NCI-H187 treated with DMSO at 0.1 percent for 48 hours (cell line): ENCODE measurements at regions not wholly inside any gene's neighbourhood (a gene's known extent, or its start where the extent isn't known, plus 50 kb on each side); places are given as distances from the start of the nearest gene placed in this dataset.
A peak's percentile ranks its signal among the peaks of the same experiment; 100 is the strongest.

Experiments used
- DNase-seq: peaks from one replicate; lab custom pipeline; 2025; lab: John Stamatoyannopoulos, UW

- DNase-seq = peak; percentile 50
These were observed 224.8 kb upstream of the IL12A start for GRCh38 chr3:159763602-159764489.

DNA sequence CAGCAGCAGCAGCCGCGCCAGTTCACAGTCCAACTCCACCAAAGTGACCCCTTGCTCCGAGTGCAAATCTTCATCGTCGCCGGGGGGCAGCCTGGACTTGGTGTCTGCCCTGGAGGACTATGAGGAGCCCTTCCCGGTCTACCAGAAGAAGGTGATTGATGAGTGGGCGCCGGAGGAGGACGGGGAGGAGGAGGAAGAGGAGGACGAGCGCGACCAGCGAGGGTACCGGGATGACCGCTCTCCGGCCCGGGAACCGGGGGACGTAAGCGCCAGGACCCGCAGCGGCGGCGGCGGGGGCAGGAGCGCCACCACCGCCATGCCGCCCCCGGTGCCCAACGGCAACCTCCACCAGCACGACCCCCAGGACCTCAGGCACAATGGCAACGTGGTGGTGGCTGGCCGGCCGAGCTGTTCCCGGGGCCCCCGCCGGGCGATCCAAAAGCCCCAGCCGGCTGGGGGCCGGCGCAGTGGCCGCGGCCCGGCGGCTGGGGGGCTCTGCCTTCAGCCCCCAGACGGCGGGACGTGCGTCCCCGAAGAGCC is 224.1 kb upstream of the IL12A start:
- DNase-seq = no peak

DNA sequence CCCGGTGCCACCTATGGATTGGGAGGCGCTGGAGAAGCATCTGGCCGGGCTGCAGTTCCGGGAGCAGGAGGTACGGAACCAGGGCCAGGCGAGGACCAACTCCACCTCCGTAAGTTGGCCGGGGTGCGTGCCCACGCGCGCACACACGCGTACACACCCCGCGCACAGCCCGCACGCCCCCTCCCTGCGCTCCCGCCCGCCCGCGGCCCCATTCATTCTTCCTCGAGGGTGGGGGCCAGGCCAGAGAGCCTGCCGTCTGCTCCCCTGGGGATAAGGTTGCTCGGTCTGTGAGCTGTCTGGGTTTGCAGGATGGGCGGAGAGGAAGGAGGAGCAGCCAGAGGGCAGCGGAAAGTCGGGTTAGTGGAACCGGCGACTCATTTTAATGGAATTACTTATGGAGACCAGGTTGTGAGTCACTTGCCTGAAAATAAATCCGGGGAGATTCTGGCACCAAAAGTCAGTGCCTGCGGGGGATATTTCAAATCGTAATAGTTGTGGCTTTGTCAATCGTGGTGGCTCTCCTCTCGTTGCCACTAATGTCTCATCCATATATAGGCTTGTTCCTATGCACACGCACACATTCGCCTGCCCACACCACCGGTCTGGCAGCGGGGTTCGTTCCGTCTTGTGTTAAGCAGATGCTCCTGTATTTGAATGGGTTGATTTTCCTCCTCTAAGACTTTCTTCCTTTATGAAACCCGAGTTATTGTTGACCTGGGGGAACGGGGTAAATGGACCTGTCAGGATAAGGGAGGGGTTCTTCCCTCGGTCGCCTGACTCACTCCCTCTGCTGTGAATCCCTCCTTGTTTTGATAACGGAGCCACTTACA is 223.4 kb upstream of the IL12A start:
- DNase-seq = peak; percentile 32

DNA sequence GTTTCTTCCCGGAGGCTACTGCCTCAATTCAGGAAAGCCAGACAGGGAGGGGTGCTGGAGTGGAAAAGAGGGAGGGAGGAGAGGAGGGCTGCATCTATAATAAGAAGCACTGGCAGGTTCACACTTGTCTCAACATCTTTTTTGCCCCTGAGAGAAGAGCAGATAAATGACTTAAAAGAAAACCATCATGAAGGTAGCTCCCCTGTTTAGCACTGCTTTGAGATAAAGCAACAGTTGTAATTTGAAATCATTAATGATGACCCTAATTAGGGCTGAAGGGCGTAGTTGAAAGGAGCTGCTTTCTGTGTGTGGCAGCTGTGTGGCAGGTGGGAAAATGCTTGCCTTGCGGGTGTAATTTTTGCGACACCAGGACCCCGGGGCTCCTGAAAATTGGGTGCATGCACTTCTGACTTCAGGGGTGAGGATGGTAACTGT is 222.8 kb upstream of the IL12A start:
- peak; percentile 41 for DNase-seq

GRCh38 chr3:159766563-159767185 is 222.0 kb upstream of the IL12A start:
- DNase-seq = no peak

- DNase-seq = no peak
These were observed 217.6 kb upstream of the IL12A start for GRCh38 chr3:159770998-159771397.

DNA sequence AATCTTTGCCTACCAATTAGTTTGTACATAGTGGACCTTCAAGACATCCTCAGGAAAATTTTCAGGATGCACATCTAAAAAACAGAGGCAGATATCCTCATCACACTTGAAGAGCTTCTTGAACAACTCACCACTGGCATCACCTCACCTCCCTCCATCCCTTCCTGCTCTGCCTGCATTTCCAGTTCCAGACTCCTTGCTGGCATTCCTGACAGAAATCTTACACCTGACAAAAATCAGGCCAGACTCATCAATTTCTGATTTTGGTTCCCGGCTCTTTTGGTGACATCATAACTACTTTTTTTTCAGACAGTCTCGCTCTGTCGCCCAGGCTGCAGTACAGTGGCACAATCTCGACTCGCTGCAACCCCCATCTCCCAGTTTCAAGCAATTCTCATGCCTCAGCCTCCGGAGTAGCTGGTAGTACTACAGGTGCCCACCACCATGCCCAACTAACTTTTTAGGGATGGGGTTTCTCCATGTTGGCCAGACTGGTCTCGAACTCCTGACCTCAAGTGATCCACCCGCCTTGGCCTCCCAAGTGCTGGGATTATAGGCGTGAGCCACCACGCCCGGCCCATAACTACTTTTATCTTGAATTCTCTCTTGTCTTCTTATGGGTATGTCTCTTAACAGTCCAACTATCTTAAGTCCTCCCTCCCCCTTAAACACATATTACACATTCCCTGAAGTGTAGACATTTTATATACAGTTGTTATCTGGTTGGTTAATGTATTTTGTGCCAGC is 216.6 kb upstream of the IL12A start:
- no peak for DNase-seq

GRCh38 chr3:159773706-159774105 is 214.9 kb upstream of the IL12A start:
- DNase-seq = no peak

GRCh38 chr3:159775372-159775961 is 213.2 kb upstream of the IL12A start:
- peak; percentile 54 for DNase-seq

DNA sequence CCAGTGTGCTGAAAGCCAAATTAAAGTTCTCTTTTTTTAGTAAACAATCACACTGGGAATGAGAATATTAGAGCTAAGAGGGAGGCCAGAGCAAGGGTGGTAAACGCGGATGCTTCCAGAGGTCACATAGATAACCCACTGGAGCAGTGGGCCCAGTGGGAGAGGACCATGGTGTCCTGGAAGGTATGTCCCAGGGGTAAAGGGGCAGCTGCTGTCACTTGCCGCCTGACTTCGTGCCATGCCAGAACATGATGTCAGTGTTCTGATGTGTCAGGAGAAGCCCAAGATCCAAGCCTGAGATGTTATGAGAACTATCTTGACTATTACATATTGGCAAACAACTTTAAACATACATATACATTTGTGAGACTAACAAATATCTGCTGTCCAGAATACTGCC is 211.9 kb upstream of the IL12A start:
- no peak for DNase-seq

DNA sequence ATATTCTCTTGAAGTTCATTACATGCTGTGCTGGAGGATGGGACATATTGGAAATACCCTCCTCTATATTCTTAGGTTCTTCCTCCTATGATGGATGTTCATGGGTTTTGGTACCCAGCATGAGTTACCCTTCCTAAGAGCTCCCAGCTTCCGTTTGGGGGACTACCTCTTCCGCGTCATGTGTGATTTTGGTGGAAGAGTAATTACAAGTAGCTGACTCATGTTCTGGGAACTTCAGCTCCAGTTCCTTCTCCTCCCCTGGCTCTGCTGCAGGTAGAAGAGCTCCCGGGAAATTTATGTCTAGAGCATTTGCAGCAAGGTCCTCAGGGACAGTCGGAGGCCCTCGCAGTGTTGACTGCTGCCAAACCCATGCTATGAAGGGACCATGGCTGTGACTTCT is 208.8 kb upstream of the IL12A start:
- no peak for DNase-seq

- no peak for DNase-seq
These were observed 206.8 kb upstream of the IL12A start for GRCh38 chr3:159781867-159782266.

- no peak for DNase-seq
These were observed 205.8 kb upstream of the IL12A start for GRCh38 chr3:159782724-159783421.

DNA sequence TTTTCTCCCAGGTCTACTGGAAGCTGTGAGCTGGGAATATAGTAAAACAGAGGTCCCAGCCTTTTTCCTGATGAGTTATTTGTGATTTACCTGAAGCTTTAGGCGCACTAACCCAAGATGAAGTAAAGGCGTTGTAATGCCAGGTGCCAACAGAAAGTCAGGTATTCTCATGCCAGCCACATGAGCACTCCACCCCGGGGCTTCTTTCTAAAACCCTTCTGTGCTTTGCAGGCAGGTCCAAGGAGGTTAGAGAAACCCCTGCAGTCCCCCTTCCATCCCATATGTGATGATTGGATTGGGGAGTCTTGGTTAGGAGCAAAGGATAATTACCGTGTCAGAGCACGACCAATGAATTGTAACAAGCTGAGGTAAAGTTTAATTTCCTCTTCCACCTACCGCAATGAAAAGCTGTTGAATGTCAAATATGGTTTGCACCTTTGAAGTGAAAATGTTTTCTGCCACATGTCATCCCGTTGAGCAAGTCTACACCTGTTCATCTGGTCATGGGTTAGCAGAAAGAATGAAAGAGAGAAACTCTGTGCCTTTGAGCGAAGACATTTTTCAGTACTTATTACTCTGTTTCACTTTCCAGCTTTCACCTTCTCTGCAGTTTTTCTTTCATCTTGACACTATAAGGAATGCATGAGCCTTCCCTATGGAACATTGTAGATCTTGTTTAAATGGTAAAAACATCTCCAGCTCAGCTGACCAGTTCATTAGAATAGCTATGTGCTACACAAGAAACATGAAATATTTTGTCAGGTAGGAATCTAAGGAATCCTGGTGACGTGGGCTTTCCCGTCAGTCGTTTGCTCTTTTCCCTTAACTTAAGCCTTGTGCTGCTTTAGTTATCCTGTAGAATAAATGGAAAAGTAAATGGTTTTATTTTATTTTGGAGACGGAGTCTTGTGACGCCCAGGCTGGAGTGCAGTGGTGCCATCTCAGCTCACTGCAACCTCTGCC is 204.6 kb upstream of the IL12A start:
- DNase-seq = no peak

DNA sequence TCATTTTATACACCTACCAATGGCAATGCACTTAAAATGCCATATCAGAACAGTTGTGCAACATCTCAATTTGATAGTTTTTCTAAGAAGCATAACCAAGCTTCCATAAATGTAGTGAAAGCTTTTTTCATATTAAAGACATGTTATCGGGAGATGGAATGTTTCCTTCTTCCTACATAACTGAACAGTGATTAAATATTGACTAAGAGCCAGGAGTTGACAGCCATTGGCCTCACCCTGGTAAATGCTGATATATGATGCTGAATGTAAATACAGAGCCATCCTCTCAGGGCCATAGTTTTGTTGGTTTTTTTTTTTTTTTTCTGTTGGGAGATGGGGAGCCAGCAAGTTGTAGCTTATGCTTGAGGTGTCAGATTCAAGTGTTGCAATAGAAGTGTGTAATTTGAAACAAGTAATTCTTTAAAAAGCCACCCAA is 203.3 kb upstream of the IL12A start:
- DNase-seq = no peak

- DNase-seq = no peak
These were observed 202.0 kb upstream of the IL12A start for GRCh38 chr3:159786489-159787177.

DNA sequence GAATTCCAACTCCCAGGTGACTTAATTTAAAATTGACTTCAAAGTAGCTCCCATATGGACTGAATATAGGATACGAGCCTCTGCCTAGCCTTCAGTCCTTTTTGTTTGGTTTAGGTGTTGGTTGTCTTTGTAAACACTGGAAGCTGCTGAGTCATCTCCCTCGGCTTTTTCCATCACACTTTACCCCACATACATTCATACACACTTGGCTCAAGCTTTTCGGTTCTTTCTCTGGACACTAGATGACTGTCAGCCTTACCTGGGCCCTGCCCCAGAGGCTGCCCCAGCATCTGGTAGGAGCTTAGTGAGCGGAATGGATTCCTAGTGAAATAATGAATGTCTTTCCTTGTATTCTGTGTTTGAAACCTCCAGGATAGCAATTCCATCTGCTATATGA is 201.5 kb upstream of the IL12A start:
- DNase-seq = no peak

DNA sequence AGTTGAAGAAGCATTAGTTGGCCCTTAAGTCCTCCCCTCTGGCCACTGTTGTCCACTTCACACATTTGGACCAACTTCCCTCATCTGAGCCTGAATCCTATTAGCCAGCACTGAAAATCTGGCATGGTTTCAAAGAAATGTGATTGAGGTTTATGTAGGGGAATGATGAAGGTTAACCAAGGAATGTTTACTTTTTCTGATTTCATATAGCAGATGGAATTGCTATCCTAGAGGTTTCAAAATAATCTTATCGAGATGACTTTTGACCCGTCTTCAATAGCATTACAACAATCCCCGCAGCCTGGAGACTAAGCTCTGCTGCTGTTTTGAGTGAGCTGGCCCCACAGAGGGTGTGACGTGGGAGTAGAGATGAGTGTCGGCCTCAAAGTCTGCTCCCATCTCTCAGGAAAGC is 200.8 kb upstream of the IL12A start:
- no peak for DNase-seq

GRCh38 chr3:159788291-159788690 is 200.3 kb upstream of the IL12A start:
- no peak for DNase-seq
